ENCODE measurements at regions not wholly inside any gene's neighbourhood (a gene's known extent, or its start where the extent isn't known, plus 50 kb on each side); places are given as distances from the start of the nearest gene placed in this dataset.

GRCh38 chr6:93992976-93993375, 573.6 kb upstream of the EPHA7 start:
- no peak overlapping the region for H3K9ac ChIP-seq (ENCODE audit: low read length)
- H3K4me3 ChIP-seq (ENCODE audit: low read length): no peak overlapping the region
- no peak overlapping the region for H3K4me2 ChIP-seq (ENCODE audit: low read length)
- H3F3A ChIP-seq (ENCODE audit: insufficient read depth, low read length, poor library complexity, severe bottlenecking): no peaks in the 10 kb centered on the region
- no peaks in the 10 kb centered on the region for H3K27me3 ChIP-seq (ENCODE audit: insufficient read depth, low read depth, low read length)
- no peaks in the 10 kb centered on the region for H3K9me2 ChIP-seq (ENCODE audit: insufficient read depth, low read length)
- no peaks in the 10 kb centered on the region for H3K9me3 ChIP-seq (ENCODE audit: low read length)
- H3K36me3 ChIP-seq (ENCODE audit: insufficient read depth, low read length): no peaks in the 10 kb centered on the region
- H2AFZ ChIP-seq (ENCODE audit: low read depth, low read length): no peak overlapping the region
- TF ChIP-seq TAF1 (IDR thresholded peaks at IDR 0.05; ENCODE audit: low read depth): no peak
- no peak for TF ChIP-seq REST (IDR thresholded peaks at IDR 0.05; ENCODE audit: borderline replicate concordance)
- no peak for TF ChIP-seq POLR2AphosphoS5 (IDR thresholded peaks at IDR 0.05)
- no peak for TF ChIP-seq RAD21 (conservative IDR thresholded peaks at IDR 0.05)
- no peak for TF ChIP-seq CTCF (IDR thresholded peaks at IDR 0.05; ENCODE audit: poor library complexity, severe bottlenecking)
- no peak for TF ChIP-seq EP300 (conservative IDR thresholded peaks at IDR 0.05; ENCODE audit: poor library complexity, severe bottlenecking)
- no peak for TF ChIP-seq MXI1 (conservative IDR thresholded peaks at IDR 0.05; ENCODE audit: poor library complexity, severe bottlenecking)
- no peak for TF ChIP-seq SMC3 (conservative IDR thresholded peaks at IDR 0.05; ENCODE audit: poor library complexity)
- TF ChIP-seq EZH2 (IDR thresholded peaks at IDR 0.05; ENCODE audit: borderline replicate concordance, insufficient read depth, low read length, poor library complexity, severe bottlenecking): no peak
- no peaks in the 10 kb centered on the region for H4K20me1 ChIP-seq (ENCODE audit: insufficient read depth)
- no peak overlapping the region for H3K27ac ChIP-seq (ENCODE audit: low read length)
- H3K79me2 ChIP-seq (replicated peaks; ENCODE audit: insufficient read depth, low read length): no peaks in the 10 kb centered on the region

- no peak overlapping the region for H3K27ac ChIP-seq (ENCODE audit: low read length)
- no peaks in the 10 kb centered on the region for H3F3A ChIP-seq (ENCODE audit: insufficient read depth, low read length, poor library complexity, severe bottlenecking)
- no peak overlapping the region for H2AFZ ChIP-seq (ENCODE audit: low read depth, low read length)
- H3K79me2 ChIP-seq (replicated peaks; ENCODE audit: insufficient read depth, low read length): no peaks in the 10 kb centered on the region
- no peak for TF ChIP-seq EP300 (conservative IDR thresholded peaks at IDR 0.05; ENCODE audit: poor library complexity, severe bottlenecking)
- TF ChIP-seq EZH2 (IDR thresholded peaks at IDR 0.05; ENCODE audit: borderline replicate concordance, insufficient read depth, low read length, poor library complexity, severe bottlenecking): no peak
- TF ChIP-seq POLR2AphosphoS5 (IDR thresholded peaks at IDR 0.05): no peak
- TF ChIP-seq RAD21 (conservative IDR thresholded peaks at IDR 0.05): no peak
- TF ChIP-seq REST (IDR thresholded peaks at IDR 0.05; ENCODE audit: borderline replicate concordance): no peak
- no peak for TF ChIP-seq SMC3 (conservative IDR thresholded peaks at IDR 0.05; ENCODE audit: poor library complexity)
- no peak for TF ChIP-seq TAF1 (IDR thresholded peaks at IDR 0.05; ENCODE audit: low read depth)
- no peak for TF ChIP-seq MXI1 (conservative IDR thresholded peaks at IDR 0.05; ENCODE audit: poor library complexity, severe bottlenecking)
- no peak for TF ChIP-seq CTCF (IDR thresholded peaks at IDR 0.05; ENCODE audit: poor library complexity, severe bottlenecking)
- no peaks in the 10 kb centered on the region for H4K20me1 ChIP-seq (ENCODE audit: insufficient read depth)
- no peaks in the 10 kb centered on the region for H3K36me3 ChIP-seq (ENCODE audit: insufficient read depth, low read length)
- no peaks in the 10 kb centered on the region for H3K9me2 ChIP-seq (ENCODE audit: insufficient read depth, low read length)
- H3K9ac ChIP-seq (ENCODE audit: low read length): no peak overlapping the region
- H3K27me3 ChIP-seq (ENCODE audit: insufficient read depth, low read depth, low read length): no peaks in the 10 kb centered on the region
- H3K9me3 ChIP-seq (ENCODE audit: low read length): no peaks in the 10 kb centered on the region
- H3K4me2 ChIP-seq (ENCODE audit: low read length): no peak overlapping the region
- no peak overlapping the region for H3K4me3 ChIP-seq (ENCODE audit: low read length)
These were observed 570.3 kb upstream of the EPHA7 start for GRCh38 chr6:93989630-93990029.

Data from neural cell (in vitro differentiated cells).